ENCODE measurements at regions not wholly inside any gene's neighbourhood (a gene's known extent, or its start where the extent isn't known, plus 50 kb on each side); places are given as distances from the start of the nearest gene placed in this dataset.

GRCh38 chr1:56206391-56206790, 373.0 kb downstream of the PLPP3 start:
- Histone ChIP-seq H3K27ac (ENCODE audit: insufficient read length, low read depth, low read length) (no peak overlapping the region), H2BK20ac (ENCODE audit: low read depth, low read length, poor library complexity, severe bottlenecking) (no peak overlapping the region), H2BK120ac (ENCODE audit: low read depth, low read length, poor library complexity, severe bottlenecking) (no peak overlapping the region), H3K79me1 (ENCODE audit: insufficient read depth, low read depth, low read length, poor library complexity, severe bottlenecking) (no peaks in the 10 kb centered on the region), H3K56ac (ENCODE audit: insufficient read length, low read depth, low read length) (no peak overlapping the region), H2BK5ac (ENCODE audit: insufficient read length, low read length) (no peak overlapping the region), H2AK5ac (ENCODE audit: insufficient read length, low read length) (no peak overlapping the region), H3K9me3 (ENCODE audit: control insufficient read depth, low read depth, low read length) (no peaks in the 10 kb centered on the region), H4K5ac (ENCODE audit: insufficient read length, low read depth, low read length) (no peak overlapping the region), H3K23ac (ENCODE audit: insufficient read length, low read depth, low read length) (no peak overlapping the region), H3K14ac (ENCODE audit: insufficient read depth, low read length) (no peak overlapping the region), H3T11ph (ENCODE audit: low read length) (no peak overlapping the region), H2BK12ac (ENCODE audit: insufficient read length, low read depth, low read length) (no peak overlapping the region), H3K23me2 (ENCODE audit: insufficient read length, low read depth, low read length, poor library complexity, severe bottlenecking) (no peaks in the 10 kb centered on the region), H3K18ac (ENCODE audit: insufficient read length, low read depth, low read length) (no peak overlapping the region), H2AFZ (ENCODE audit: low read length) (no peak overlapping the region), H4K20me1 (ENCODE audit: control insufficient read depth, insufficient read depth, insufficient read length) (no peaks in the 10 kb centered on the region), H3K9ac (ENCODE audit: extremely low read depth, insufficient read length, low read length) (no peak overlapping the region), H4K91ac (ENCODE audit: insufficient read length, low read depth, low read length) (no peak overlapping the region), H3K4ac (ENCODE audit: low read depth, low read length) (no peak overlapping the region), H3K79me2 (ENCODE audit: insufficient read depth, low read length) (no peaks in the 10 kb centered on the region), H4K8ac (replicated peaks; ENCODE audit: insufficient read length, low read depth, low read length) (no peak overlapping the region), H3K4me2 (ENCODE audit: insufficient read depth, insufficient read length, low read length) (no peak overlapping the region), H3K4me1 (ENCODE audit: insufficient read depth, low read length) (no peaks in the 10 kb centered on the region), H2BK15ac (ENCODE audit: low read depth, low read length) (no peak overlapping the region), H3K27me3 (ENCODE audit: insufficient read depth, low read length) (no peaks in the 10 kb centered on the region)
- no peak for DNase-seq
- no peak for TF ChIP-seq CTCF (conservative IDR thresholded peaks at IDR 0.05)
- Mint-ChIP-seq H3K4me1 (no peaks in the 10 kb centered on the region), H3K36me3 (ENCODE audit: insufficient read depth in 1 of 3, low read depth in 3 of 3) (0 out of 7 replicates have a peak, but pooled peaks cover 0 to 1% (median 0%) of the 10 kb centered on the region in 3 experiments), H3K4me3 (no peak overlapping the region), H3K27me3 (ENCODE audit: low read depth) (no peaks in the 10 kb centered on the region), H3K9me3 (peaks cover 3% of the 10 kb centered on the region in 2 experiments; a peak in 3 of 5 replicates), H3K27ac (no peak overlapping the region; a peak in 1 of 7 replicates)
- no CpG with 5 or more reads among the region's 2 CpGs for WGBS (ENCODE audit: extremely low coverage, insufficient read length, low lambda C conversion rate)

Data from H9 (cell line).